ENCODE measurements at regions not wholly inside any gene's neighbourhood (a gene's known extent, or its start where the extent isn't known, plus 50 kb on each side); places are given as distances from the start of the nearest gene placed in this dataset.

DNA sequence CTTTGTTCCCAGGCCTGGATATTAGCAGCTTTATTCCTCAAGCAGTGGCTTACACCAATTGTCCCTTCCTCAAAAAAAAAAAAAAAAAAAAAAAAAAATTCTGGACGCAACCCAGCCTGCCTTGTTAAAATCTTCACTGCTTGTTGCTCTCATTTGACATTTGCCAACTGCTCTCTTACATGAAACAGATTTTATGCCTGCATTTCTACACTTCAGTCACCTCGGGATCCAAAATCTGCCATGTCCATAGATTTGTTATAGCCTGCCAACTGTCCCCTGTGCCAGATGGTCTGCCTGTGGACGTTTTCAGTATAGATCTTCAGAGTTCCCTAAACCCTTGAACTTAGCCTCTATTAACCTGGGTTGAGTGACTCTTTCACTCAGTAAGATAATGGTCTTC, 651.5 kb downstream of the FSCB start:
- Histone ChIP-seq H3F3A (replicated peaks; ENCODE audit: insufficient read depth) (no peaks in the 10 kb centered on the region), H3K27me3 (ENCODE audit: insufficient read depth) (no peaks in the 10 kb centered on the region), H3K9me2 (no peaks in the 10 kb centered on the region), H3K4me2 (no peak overlapping the region), H4K20me1 (ENCODE audit: insufficient read depth) (no peaks in the 10 kb centered on the region), H3K9me3 (no peaks in the 10 kb centered on the region), H3K36me3 (replicated peaks in 1 of 2; ENCODE audit: control insufficient read depth in 1 of 2, insufficient read depth in 2 of 2, low read length in 1 of 2) (no peaks in the 10 kb centered on the region), H3K79me2 (ENCODE audit: insufficient read depth) (no peaks in the 10 kb centered on the region), H3K9ac (no peak overlapping the region), H2AFZ (ENCODE audit: low read depth) (no peak overlapping the region), H3K27ac (ENCODE audit: low read depth in 2 of 2, low read length in 1 of 2) (no peak overlapping the region), H3K4me3 (ENCODE audit: low read depth in 2 of 2, low read length in 1 of 2) (no peak overlapping the region), H3K4me1 (ENCODE audit: control insufficient read depth in 1 of 2, insufficient read depth in 2 of 2, low read depth in 1 of 2, low read length in 1 of 2) (no peaks in the 10 kb centered on the region)
- CTCF ChIA-PET: no interaction called here
- POLR2A ChIA-PET: no interaction called here
- WGBS (ENCODE audit: low lambda C conversion rate): 6% methylated on average over 3 of the region's 3 CpGs
- no peak for TF ChIP-seq RCOR1 (IDR thresholded peaks at IDR 0.05; ENCODE audit: low read length)
- no peak for TF ChIP-seq POLR2AphosphoS5 (IDR thresholded peaks at IDR 0.05; ENCODE audit: low read depth, low read length)
- TF ChIP-seq, protein P1, sequence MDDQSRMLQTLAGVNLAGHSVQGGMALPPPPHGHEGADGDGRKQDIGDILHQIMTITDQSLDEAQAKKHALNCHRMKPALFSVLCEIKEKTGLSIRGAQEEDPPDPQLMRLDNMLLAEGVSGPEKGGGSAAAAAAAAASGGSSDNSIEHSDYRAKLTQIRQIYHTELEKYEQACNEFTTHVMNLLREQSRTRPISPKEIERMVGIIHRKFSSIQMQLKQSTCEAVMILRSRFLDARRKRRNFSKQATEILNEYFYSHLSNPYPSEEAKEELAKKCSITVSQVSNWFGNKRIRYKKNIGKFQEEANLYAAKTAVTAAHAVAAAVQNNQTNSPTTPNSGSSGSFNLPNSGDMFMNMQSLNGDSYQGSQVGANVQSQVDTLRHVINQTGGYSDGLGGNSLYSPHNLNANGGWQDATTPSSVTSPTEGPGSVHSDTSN (IDR thresholded peaks at IDR 0.05): no peak
- TF ChIP-seq TEAD4 (IDR thresholded peaks at IDR 0.05; ENCODE audit: borderline replicate concordance, insufficient read depth): no peak
- TF ChIP-seq GATA2 (CRISPR knock-in tag; IDR thresholded peaks at IDR 0.05): no peak
- TF ChIP-seq, protein P2, sequence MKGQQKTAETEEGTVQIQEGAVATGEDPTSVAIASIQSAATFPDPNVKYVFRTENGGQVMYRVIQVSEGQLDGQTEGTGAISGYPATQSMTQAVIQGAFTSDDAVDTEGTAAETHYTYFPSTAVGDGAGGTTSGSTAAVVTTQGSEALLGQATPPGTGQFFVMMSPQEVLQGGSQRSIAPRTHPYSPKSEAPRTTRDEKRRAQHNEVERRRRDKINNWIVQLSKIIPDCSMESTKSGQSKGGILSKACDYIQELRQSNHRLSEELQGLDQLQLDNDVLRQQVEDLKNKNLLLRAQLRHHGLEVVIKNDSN (IDR thresholded peaks at IDR 0.05; ENCODE audit: borderline replicate concordance, low read depth): no peak
- TF ChIP-seq TCF12 (IDR thresholded peaks at IDR 0.05): no peak
- no peak for TF ChIP-seq FOSL2 (IDR thresholded peaks at IDR 0.05; ENCODE audit: borderline replicate concordance, low read depth)
- no peak for TF ChIP-seq NRF1 (IDR thresholded peaks at IDR 0.05; ENCODE audit: low read depth, low read length)
- TF ChIP-seq NFIC (IDR thresholded peaks at IDR 0.05; ENCODE audit: borderline replicate concordance): no peak
- no peak for TF ChIP-seq SMC3 (IDR thresholded peaks at IDR 0.05; ENCODE audit: low read depth, low read length)
- TF ChIP-seq EZH2phosphoT487 (IDR thresholded peaks at IDR 0.05; ENCODE audit: borderline replicate concordance, low read depth): no peak
- TF ChIP-seq RXRA (IDR thresholded peaks at IDR 0.05; ENCODE audit: borderline replicate concordance, low read depth): no peak
- TF ChIP-seq, protein P3, sequence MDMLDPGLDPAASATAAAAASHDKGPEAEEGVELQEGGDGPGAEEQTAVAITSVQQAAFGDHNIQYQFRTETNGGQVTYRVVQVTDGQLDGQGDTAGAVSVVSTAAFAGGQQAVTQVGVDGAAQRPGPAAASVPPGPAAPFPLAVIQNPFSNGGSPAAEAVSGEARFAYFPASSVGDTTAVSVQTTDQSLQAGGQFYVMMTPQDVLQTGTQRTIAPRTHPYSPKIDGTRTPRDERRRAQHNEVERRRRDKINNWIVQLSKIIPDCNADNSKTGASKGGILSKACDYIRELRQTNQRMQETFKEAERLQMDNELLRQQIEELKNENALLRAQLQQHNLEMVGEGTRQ (IDR thresholded peaks at IDR 0.05; ENCODE audit: borderline replicate concordance, low read depth, low read length): no peak
- no peak for TF ChIP-seq CHD2 (IDR thresholded peaks at IDR 0.05; ENCODE audit: low read length, partially characterized antibody)
- TF ChIP-seq RFX5 (IDR thresholded peaks at IDR 0.05; ENCODE audit: low read length): no peak
- DNase-seq: no peak

DNA sequence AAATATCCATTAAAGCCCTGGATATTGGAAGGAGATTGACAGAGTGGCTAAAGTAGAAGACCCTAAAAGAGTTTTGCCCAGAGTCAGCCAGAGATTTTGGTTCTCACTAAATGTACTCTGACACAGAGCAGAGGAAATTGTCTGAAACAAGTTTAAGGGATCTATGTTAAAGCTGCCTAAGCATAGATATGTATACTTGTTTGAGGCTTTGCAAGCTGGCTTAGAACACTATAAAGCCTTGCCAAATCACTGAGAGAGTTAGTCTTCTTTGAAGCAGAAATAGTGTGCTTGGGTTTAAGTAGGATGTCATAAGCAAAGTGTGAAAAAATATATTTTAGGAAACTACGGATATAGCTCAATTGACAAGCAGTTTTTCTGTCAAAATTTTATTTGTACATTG, 653.5 kb downstream of the FSCB start:
- Histone ChIP-seq H3K79me2 (ENCODE audit: insufficient read depth) (no peaks in the 10 kb centered on the region), H3K9me2 (no peaks in the 10 kb centered on the region), H3K4me2 (no peak overlapping the region), H3K27ac (ENCODE audit: low read depth in 2 of 2, low read length in 1 of 2) (no peak overlapping the region), H3F3A (replicated peaks; ENCODE audit: insufficient read depth) (no peaks in the 10 kb centered on the region), H3K4me3 (ENCODE audit: low read depth in 2 of 2, low read length in 1 of 2) (no peak overlapping the region), H4K20me1 (ENCODE audit: insufficient read depth) (no peaks in the 10 kb centered on the region), H3K4me1 (ENCODE audit: control insufficient read depth in 1 of 2, insufficient read depth in 2 of 2, low read depth in 1 of 2, low read length in 1 of 2) (no peaks in the 10 kb centered on the region), H3K9me3 (no peaks in the 10 kb centered on the region), H2AFZ (ENCODE audit: low read depth) (no peak overlapping the region), H3K36me3 (replicated peaks in 1 of 2; ENCODE audit: control insufficient read depth in 1 of 2, insufficient read depth in 2 of 2, low read length in 1 of 2) (no peaks in the 10 kb centered on the region), H3K9ac (no peak overlapping the region), H3K27me3 (ENCODE audit: insufficient read depth) (no peaks in the 10 kb centered on the region)
- POLR2A ChIA-PET: no interaction called here
- CTCF ChIA-PET: no interaction called here
- 6% methylated on average over 1 of the region's 1 CpG for WGBS (ENCODE audit: low lambda C conversion rate)
- TF ChIP-seq GATA2 (CRISPR knock-in tag; IDR thresholded peaks at IDR 0.05): no peak
- DNase-seq: no peak

All from SK-N-SH (cell line).